Activated CD4-positive, alpha-beta T cell treated with anti-CD3 and anti-CD28 coated beads for 48 hours (primary cell): ENCODE measurements at regions not wholly inside any gene's neighbourhood (a gene's known extent, or its start where the extent isn't known, plus 50 kb on each side); places are given as distances from the start of the nearest gene placed in this dataset.
"Not testable (repeated sequence)": the region's sequence is repeated elsewhere in the genome, so short reads cannot be mapped to it uniquely, and the experiment has no call there.

Experiments
- DNase-seq: peaks from one replicate; pipeline ENCODE4 v3.0.0-alpha.2; 2020

DNA sequence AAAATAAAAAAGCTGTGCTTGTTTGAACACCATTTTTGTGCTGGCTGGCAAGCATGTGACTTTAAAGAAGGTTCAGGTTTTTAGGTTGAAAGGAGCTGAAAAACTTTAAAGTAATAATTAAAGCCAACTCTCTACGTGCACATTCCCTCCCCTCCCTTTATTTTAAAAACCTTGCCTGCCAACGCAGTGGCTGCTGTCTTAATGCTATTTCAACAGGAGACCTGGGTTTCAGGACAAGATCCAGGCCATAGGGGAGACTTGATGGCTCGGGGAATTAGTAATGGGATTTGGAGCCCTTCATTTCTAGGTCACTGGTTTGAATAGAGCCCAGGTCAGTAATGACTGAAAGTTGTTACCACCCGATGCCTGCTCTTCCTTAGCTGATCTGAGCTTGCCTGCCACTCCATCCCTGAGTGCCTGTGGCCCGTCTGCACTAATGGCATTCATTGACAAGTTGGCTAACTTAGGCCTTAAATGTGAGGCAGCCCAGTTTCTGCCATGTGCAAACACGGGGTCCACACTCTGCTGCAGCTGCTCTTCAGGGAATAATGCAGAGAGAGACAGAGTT is 1233.2 kb upstream of the ZEB2 start:
- no peak for DNase-seq

DNA sequence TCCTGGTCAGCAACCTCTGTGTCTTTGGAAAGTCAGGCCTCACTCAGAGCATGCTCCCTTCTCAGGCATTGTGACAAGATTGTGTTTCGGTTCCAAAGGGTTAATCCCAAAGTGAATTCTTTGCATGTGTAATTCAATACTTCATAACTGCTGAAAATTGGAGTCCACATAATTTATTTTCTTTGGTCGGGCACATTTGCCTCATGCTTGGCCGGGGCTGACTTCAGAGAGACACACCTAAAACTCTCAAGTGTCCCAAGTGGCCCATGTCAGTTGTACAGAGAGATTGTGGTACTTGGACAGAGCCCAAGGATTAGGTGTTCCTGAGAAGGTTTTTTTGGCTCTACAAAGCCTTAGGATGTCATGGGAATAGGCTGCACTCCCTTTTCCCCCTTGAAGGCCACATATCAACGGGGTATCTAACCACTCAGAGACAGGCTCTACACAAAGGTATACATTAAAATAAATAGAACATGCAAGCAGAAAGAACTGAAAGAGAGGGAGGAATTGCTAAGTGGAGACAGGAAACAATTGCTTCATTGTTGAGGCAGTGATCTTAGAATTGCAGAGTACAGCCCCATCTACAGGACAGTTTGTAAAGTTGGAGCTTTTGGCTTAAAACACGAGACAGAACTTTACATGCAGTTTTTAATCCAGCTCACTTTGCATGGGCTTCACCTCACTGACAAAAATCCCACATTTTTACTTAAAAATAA is 1232.3 kb upstream of the ZEB2 start:
- DNase-seq = no peak

DNA sequence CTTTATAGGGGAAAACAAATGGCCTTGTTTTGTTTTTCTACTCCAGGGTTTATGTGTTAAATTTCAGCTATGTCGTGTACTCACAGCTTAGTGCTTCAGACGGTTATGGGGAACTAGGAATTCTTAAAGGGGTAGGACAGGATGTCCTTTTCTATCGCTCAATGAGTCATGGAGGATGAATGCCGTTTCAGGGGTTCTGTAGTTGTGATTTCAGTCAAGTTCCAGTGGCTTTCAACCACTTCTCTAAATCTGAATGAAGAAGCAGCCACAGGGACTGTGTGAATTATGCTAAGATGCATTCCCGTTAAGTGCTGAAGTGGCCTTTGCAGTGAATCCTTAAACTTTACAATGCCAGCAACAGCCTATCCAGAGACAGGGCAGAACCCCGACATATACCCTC is 1231.7 kb upstream of the ZEB2 start:
- no peak for DNase-seq

DNA sequence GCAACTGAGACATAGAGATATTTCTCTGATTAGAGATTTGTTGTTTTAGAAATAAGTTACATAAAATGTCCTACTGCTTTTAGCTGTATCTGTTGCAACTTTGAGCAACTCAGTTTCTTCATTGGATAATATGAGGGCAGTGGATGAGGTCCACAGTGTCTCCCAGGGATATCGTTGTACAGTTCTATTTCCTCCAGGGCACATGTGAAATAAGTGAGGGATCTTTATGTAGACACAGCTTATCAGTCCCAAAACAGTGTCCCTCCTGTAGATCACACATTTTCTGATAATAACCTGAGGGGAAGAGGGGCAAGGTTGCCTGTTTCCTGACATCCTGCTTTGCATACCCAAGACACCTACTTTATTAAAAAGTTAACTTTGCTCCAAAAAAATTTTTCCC is 1231.2 kb upstream of the ZEB2 start:
- no peak for DNase-seq

DNA sequence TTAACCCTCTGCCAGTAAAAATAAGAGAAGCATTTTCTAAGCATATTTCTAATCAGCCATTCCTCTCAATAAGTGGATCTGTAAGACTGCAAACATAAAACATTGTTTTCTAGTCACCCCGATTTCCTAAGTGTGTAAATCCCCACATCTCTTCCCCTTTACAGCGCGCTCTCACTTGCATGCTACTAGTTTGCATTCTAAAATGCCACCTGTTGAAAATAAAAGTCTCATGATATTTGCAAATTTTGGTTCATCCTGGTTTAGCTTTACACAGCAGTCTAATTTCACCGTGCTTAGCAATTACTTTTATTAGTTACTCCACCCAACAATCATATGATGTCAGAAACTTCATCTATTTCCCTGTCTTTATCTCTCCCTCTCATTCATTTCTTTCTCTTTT is 1230.7 kb upstream of the ZEB2 start:
- DNase-seq = no peak

DNA sequence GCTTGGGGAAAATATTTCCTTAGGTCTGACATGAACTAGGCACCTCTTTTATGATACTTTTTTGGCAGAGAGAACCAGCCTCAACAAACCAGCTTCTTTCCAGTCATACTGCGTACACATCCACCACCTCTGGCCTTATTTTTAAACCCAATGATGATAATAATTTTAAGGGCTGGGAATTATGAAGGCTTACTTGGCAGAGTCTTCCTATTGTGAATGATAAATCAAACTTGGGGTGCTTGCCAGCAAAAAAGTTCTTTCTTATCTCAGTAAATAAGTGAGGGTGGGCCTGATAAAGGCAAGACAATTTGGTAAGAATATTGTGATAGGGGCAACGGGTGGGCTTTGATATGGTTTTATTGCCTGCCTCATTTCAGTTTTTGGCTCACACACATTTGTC is 1230.2 kb upstream of the ZEB2 start:
- DNase-seq = no peak

DNA sequence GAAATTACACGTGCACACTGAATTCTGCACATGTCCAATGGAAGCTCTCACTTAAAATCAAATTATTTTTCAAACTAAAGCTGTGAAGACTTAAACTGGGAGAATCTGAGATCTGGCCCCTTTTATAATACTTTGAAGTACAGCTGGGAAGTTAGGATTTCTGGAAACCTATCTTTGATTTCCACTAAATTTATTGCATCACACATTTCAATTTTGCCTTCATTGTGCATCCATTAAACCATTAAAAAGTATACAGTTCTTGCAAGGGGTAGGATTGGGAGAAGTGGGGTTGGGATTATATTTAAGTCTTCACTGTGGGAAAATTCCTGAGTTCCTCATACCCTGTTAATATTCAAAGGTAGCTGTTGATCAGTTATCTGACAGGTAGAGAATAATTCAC is 1229.6 kb upstream of the ZEB2 start:
- no peak for DNase-seq

DNA sequence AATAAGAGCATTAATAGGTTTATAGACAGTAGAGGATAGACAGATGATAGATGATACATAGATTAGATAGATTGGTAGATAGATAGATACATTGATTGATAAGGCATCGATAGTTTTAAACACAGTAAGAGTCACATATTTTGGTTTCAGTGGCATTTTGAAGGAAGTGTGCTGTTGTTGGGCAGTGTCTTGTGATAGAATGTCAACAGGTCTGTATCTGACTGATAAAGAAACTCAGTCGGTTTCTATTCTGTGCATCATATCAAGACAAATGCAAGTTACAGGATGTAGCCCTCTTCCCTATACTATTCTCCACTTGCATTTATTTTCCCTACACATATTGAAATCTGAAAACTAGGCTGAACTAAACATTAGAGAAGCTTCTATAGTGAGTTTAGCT is 1229.0 kb upstream of the ZEB2 start:
- no peak for DNase-seq

DNA sequence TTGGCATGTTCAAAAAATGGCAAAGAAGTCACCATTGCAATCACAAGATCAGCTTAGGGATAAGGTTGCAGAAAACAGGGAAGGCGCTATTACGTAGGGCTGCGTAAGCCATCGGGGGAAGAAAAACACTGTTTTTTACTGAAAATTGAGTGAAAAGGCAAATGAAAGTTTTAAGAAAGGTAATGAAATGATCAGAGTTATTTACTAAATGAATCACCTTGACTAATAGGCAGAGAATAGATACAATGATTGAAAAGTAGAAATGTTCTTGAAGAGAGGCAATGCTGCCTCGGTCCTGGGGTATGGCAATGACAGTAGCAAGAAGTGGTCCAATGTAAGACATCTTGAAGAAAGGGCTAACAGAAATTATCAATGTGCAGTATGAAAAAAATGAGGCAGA is 1227.8 kb upstream of the ZEB2 start:
- no peak for DNase-seq

DNA sequence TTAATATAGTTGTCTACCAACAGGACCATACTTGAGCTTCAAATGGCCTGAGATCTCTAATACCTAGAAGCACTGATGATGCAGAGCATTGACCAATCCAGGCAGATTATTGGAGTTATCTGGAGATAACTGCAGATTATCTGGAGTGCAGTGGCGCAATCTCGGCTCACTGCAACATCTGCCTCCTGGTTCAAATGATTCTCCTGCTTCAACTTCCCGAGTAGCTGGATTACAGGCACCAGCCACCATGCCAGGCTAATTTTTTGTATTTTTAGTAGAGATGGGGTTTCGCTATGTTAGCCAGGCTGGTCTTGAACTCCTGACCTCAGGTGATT is 1225.4 kb upstream of the ZEB2 start:
- not testable (repeated sequence) for DNase-seq

DNA sequence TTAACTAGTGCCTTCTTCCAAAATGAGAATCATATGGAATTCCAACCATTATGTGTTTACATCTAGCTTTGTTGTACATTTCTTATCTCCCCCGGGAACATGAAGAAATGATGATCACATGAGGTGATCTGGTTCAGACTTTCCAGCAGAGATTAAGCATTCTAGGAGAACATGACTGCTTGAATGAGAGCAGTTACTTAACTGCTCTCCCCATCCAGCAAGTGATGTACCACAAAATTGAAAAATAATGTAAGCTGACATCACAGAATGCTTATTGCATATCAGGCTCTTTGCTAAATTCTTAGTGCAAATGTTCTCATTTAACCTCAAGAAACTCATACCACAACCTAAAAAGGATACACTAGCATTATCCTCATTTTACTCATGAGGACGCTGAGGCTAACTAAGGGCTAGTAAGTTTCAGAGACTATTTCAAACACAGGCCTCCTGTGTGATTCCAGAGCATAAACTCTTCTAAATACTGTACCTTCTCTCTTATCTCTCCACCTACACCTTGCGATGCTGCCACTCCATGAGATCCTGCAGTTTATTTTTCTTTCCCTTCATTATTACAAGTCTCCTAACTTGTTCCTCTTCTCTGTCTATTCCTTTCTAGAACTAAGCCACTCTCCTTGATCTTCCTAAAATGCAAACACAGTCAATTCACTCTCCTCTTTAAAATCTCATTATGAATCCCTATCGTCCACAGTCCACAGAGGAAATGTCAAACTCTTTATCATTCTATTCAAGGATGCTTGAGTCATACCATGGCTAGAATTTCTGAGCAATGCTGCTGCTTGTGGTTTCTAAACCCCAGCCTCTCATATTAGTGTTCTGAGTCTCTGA is 1224.8 kb upstream of the ZEB2 start:
- no peak for DNase-seq

DNA sequence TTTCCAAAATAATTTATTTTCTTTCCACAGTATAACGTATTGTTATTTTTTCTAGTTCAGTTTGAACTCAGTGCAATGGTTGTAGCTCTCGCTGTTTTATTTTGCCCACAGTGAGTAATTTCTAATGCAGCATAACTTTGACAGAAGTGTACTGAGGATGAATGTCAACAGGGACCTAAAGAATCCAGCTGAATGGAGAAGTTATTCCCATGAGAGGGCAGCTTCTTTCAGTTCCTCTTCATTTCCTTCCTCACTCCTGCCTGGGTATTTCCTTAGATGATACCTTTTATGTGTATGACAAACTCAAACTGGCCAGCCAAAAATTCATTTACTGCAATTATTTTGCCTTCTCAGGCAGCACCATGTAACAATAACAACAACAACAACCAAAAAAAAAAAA is 1223.1 kb upstream of the ZEB2 start:
- DNase-seq = no peak

DNA sequence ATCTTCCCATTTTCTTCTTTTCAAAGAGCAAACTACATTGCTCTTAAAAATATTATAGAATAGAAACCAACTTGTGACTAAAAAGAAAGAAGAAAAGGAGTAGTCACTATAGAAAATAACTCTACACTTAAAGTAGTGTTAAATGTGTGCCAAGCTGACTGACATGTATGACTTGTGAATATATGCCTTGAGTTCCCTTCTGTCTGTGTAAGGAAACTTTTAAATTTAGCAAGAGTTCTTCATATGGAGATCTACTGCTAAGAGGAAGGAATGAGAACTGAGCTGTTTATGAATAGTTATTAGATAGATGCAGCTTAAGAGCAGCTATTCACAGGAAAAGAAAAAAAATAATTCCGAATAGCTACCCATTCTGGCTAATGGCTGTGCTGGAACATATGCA is 1221.7 kb upstream of the ZEB2 start:
- no peak for DNase-seq

DNA sequence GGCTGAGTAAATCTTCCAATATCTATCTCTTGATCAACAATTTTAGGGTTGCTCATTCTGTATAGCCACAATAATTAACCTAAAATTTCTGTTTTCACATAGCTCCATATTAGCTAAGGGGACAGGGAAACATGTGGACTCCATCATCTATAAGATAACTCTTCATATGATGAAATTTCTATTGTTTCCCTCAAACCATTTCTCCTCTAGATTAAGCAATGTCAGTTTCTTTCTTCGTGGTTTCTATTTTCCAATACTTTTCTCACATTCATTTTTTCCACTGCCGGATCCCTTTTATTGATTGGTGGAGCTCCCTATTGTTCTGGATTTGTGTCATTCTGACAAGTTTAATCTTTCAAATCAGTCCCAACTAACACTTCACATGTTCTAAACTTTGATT is 1221.3 kb upstream of the ZEB2 start:
- DNase-seq = no peak

DNA sequence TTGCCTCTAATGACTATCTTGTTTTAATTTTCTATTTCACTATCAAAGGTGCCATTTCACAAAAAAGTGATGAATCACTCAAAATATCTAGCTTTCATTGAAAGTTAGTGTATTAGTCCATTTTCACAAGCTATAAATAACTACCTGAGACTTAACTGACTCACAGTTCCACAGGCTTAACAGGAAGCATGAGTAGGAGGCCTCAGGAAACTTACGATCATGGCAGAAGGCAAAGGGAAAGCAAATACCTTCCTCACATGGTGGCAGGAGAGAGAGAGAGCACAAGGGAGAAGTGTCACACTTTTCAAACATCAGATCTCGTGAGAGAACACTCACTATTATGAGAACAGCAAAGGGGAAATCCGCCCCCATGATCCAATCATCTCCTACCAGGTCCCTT is 1220.4 kb upstream of the ZEB2 start:
- DNase-seq = peak; percentile 4

DNA sequence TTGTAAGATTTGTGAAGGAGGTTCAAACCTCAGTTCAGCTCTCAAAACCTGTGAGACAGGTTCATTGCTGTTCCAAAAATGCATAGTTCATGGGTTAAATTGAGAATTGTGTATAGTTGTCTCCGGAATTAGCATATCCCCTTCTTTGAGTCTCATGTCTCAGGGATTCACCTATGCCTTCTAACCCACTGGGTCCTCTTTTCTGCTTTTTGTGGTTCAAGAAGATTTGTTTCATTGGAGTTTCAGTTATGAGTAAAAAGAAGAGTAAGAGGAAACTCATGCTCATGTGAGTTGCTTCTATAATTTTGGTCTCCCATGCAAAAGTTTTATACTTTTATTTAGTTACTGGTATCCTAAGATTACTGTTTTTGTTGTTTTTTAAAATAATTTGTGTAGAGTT is 1219.8 kb upstream of the ZEB2 start:
- DNase-seq = no peak

DNA sequence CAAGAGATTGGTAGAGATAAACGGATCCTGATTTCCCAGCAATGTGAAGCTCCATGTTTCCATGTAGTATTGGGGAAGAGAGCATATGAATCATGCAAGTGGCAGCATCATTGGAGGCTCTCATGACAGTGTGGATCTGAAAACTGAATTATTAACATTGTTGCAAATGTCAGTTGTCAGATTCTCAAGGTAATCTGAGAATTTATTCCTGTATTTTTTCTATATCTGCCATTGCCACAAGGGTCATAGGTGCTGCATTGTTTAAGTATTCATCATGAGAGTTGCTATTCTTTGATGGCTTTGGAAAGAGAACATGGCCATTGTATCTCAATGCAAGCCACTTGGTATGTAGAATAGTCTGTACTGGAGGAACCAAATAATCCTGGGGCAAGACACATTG is 1217.0 kb upstream of the ZEB2 start:
- DNase-seq = no peak

DNA sequence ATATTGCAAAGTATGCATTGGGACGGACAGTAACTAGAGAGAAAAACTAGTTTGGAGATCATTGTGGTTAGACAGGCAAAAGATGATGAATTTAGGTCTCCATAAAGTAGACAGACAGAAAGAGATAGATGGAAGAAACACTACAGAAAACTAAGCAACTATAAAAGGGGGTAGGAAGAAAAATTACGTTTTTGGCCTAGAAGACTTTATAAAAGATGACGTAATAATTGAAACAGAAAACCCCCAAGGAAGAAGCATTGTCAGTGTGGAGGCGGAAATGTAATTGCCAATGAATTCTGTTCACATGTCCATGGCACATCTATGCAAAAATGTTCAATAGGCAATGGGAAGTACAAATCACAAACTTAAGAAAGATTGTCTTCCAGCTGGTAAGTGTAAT is 1211.5 kb upstream of the ZEB2 start:
- no peak for DNase-seq

DNA sequence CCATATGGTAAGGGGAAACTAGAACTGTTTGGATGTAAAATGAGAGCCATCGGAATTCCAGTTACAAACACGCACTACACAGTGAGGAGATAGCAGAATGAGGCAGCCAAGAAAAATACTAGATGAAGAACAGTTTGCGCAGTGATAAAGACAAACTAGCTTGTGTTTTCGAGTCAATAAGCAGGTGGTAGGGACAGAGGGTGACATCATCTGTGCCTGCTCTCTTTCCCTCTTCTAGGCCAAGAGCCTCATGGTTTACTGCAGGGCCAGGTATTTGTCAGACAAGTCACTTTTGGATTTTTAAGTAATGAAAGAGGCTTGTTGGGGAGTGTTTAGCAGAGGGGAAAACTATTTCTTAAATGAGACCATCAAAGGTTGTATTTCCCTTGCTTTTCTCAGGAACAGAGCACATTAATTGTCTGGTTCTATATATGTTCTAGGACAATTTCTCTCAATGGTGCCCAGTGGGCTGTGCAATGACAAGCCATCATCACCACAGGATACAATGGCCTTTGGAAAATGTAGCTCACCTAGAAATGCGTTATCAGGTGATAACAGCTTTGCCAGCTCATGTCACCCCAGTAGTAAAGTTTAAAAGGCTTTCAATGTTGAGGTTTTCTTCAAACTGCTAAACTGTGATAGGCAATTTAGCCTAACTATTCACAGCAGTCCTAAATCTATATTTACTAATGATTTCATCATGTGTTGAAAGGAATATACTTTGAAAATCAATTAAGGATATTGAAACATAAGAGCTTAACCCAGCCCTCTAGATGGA is 1210.3 kb upstream of the ZEB2 start:
- DNase-seq = no peak

DNA sequence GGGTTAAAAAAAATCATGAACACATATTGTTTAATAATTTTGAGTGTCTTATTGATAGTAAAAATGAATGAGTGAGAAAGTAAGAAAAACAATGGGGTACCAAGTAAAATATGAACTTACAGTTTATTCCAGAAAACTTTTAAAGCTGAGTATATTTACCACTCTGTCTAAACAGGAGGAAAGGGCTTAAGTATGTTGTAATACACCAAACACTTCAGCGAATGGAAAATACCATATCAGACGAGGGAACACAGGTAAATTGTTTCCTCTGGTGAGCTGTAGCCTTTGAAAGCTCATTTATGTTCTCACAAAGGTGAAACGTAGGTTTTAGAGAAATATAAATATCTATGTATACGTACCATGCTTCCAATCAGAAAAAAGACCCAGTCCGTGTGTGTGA is 1209.6 kb upstream of the ZEB2 start:
- DNase-seq = no peak

DNA sequence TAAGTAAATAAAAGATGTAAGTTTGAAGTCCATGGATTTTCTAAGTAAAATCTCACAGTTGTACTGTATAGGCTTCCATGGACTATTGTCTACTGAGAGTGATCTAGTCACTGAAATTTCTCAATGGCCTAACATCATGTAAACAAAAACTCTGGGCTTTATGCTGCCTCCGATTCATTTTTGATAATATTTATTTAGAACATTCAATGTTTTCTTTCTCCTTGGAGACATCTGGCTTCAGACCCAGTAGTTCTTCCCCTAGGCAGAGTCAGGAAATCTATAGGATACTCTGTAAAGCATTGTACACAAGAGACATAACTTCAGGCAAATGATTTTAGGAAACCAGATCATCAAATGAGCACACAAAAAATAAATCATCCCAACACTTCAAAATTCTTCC is 1208.6 kb upstream of the ZEB2 start:
- no peak for DNase-seq

DNA sequence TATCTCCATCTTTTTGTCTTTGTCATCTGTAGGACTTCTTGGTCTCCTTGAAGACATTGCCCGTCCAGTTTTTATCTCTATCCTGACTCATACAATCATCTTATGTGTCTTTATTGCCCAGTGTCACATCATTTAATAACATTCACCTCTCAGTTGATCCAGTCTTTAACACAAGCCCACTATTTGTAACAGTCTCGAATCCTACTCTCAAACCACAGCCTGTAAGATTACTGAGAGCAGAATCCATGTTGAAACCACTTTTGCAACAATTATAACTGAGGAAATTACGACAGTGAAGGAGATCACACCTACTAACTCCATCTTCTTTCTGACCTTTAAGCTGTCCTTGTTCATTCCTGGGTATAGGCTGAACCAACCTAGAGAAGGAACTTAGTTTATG is 1206.0 kb upstream of the ZEB2 start:
- DNase-seq = no peak

DNA sequence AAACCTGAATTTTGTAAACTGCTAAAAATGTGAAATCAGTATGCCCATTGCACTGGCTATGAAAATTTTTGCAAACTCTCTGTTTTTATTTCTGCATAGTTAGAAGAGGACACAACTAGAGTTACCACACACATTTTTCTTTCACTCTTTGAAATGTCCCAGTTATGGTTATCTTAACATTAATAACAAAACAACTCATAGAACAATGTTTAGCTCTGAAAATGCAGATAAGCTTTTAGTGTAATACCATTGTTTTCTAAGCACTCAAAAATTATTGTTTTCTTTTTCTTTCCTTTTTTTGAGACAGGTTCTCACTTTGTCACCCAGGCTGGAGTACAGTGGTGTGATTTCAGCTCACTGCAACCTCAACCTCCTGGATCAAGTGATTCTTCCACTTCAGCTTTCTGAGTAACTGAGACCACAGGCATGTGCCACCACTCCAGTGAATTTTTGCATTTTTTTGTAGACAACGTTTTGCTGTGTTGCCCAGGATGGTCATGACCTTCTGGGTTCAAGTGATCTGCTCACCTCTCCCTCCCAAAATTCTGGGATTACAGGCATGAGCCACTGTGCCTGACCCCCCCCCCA is 1204.5 kb upstream of the ZEB2 start:
- DNase-seq = no peak
